ENCODE measurements at regions not wholly inside any gene's neighbourhood (a gene's known extent, or its start where the extent isn't known, plus 50 kb on each side); places are given as distances from the start of the nearest gene placed in this dataset.

DNA sequence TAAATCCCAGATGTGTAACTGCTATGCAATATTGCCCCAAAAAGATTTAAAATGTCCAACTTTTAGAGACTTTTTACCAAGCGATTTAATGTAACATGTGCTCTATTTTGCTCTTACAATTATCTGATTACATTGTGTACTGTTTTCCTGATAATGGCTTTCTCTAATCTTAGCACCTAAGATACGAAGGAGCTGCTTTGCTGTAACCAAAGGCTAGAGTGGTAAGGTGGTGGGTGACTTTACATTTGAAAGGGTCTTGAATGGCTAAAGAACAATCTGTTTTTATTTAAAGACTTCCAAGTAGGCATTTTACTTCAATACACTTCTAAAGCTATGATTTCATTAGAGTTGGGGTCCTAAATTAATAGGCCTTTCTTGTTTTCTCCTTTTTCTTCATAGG is 1201.6 kb upstream of the MAP3K7 start:
- TF ChIP-seq, protein P1, sequence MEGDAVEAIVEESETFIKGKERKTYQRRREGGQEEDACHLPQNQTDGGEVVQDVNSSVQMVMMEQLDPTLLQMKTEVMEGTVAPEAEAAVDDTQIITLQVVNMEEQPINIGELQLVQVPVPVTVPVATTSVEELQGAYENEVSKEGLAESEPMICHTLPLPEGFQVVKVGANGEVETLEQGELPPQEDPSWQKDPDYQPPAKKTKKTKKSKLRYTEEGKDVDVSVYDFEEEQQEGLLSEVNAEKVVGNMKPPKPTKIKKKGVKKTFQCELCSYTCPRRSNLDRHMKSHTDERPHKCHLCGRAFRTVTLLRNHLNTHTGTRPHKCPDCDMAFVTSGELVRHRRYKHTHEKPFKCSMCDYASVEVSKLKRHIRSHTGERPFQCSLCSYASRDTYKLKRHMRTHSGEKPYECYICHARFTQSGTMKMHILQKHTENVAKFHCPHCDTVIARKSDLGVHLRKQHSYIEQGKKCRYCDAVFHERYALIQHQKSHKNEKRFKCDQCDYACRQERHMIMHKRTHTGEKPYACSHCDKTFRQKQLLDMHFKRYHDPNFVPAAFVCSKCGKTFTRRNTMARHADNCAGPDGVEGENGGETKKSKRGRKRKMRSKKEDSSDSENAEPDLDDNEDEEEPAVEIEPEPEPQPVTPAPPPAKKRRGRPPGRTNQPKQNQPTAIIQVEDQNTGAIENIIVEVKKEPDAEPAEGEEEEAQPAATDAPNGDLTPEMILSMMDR (IDR thresholded peaks at IDR 0.05), result no peak
- TF ChIP-seq POLR2AphosphoS5 (IDR thresholded peaks at IDR 0.05) (no peak), POLR2A (IDR thresholded peaks at IDR 0.05) (no peak)

Measured in upper lobe of left lung (tissue), 4 donors.